GM23248 (cell line): ENCODE measurements at regions not wholly inside any gene's neighbourhood (a gene's known extent, or its start where the extent isn't known, plus 50 kb on each side); places are given as distances from the start of the nearest gene placed in this dataset.

Source experiments
- EZH2 ChIP-seq: fragments of 200-600 bp; sonication (generic); IDR thresholded peaks from 2 replicates; pipeline ENCODE4 v1.6.1; 2018; ENCODE audit warnings: antibody characterized with exemption, mild to moderate bottlenecking; ENCODE audit not compliant: insufficient read depth, poor library complexity, severe bottlenecking
- EZH2phosphoT487 ChIP-seq: fragments of 200-600 bp; sonication (generic); IDR thresholded peaks from 2 replicates; pipeline ENCODE4 v1.6.1; 2018; ENCODE audit warnings: antibody characterized with exemption, moderate library complexity, mild to moderate bottlenecking, low read depth; ENCODE audit not compliant: insufficient read depth

GRCh38 chr15:46131876-46132275 is 497.0 kb downstream of the SQOR start:
- TF ChIP-seq EZH2 (no peak), EZH2phosphoT487 (no peak)
